Chondrocyte (in vitro differentiated cells): ENCODE measurements at regions not wholly inside any gene's neighbourhood (a gene's known extent, or its start where the extent isn't known, plus 50 kb on each side); places are given as distances from the start of the nearest gene placed in this dataset.

Experiments
- DNase-seq: peaks from one replicate; pipeline ENCODE4 v3.0.0; 2021; ENCODE audit warnings: mixed read lengths, low spot score
- H3K27ac Mint-ChIP-seq: one replicate; pipeline ENCODE4 v1.8.0; 2021; ENCODE audit warnings: mild to moderate bottlenecking, moderate library complexity, mixed read lengths; ENCODE audit not compliant: unreplicated experiment
- H3K27me3 Mint-ChIP-seq: 2 replicates; pipeline ENCODE4 v1.8.0; 2021; ENCODE audit warnings: low read depth, mixed read lengths
- H3K36me3 Mint-ChIP-seq: 2 replicates; pipeline ENCODE4 v1.8.0; 2021; ENCODE audit warnings: low read depth, mixed read lengths
- H3K4me1 Mint-ChIP-seq: 2 replicates; pipeline ENCODE4 v1.8.0; 2021; ENCODE audit warnings: low read depth, mild to moderate bottlenecking, mixed read lengths
- H3K4me3 Mint-ChIP-seq: one replicate; pipeline ENCODE4 v1.8.0; 2021; ENCODE audit warnings: mild to moderate bottlenecking, moderate library complexity, mixed read lengths; ENCODE audit not compliant: unreplicated experiment
- H3K9me3 Mint-ChIP-seq: 2 replicates; pipeline ENCODE4 v1.8.0; 2021; ENCODE audit warnings: low read depth, mixed read lengths
- TF ChIP-seq, protein P1 (sequence below): fragments of 200-600 bp; sonication (generic); IDR thresholded peaks from 2 replicates; pipeline ENCODE4 v1.5.0; 2021; ENCODE audit warnings: antibody characterized with exemption, mild to moderate bottlenecking, moderate library complexity

DNA sequence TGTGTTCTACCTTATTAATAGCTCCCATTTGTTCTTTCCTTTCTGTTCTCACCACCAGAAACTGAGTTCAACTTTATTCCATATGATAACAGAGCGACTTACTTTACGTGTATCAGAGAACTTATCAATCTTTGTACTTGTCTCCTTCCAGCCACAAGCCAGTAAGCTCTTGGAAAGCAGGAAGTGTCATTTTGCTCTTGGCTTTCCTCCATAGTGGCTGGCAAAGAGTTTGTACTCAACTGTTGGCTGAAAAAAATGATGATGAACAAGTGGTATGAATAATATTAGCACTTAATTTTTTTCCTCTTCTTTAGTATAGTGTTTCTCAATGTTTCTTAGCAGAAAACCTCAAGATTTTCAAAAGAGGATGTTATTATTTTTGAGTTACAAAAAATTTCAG lies 182.4 kb upstream of the TOM1L1 start:
- TF ChIP-seq, protein P1, sequence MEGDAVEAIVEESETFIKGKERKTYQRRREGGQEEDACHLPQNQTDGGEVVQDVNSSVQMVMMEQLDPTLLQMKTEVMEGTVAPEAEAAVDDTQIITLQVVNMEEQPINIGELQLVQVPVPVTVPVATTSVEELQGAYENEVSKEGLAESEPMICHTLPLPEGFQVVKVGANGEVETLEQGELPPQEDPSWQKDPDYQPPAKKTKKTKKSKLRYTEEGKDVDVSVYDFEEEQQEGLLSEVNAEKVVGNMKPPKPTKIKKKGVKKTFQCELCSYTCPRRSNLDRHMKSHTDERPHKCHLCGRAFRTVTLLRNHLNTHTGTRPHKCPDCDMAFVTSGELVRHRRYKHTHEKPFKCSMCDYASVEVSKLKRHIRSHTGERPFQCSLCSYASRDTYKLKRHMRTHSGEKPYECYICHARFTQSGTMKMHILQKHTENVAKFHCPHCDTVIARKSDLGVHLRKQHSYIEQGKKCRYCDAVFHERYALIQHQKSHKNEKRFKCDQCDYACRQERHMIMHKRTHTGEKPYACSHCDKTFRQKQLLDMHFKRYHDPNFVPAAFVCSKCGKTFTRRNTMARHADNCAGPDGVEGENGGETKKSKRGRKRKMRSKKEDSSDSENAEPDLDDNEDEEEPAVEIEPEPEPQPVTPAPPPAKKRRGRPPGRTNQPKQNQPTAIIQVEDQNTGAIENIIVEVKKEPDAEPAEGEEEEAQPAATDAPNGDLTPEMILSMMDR: no peak
- no peaks in the 10 kb centered on the region for H3K4me1 Mint-ChIP-seq
- H3K27ac Mint-ChIP-seq: no peak overlapping the region
- no peak for DNase-seq
- H3K36me3 Mint-ChIP-seq: no peaks in the 10 kb centered on the region
- no peaks in the 10 kb centered on the region for H3K27me3 Mint-ChIP-seq
- H3K4me3 Mint-ChIP-seq: no peak overlapping the region
- peaks cover 12% of the 10 kb centered on the region for H3K9me3 Mint-ChIP-seq

DNA sequence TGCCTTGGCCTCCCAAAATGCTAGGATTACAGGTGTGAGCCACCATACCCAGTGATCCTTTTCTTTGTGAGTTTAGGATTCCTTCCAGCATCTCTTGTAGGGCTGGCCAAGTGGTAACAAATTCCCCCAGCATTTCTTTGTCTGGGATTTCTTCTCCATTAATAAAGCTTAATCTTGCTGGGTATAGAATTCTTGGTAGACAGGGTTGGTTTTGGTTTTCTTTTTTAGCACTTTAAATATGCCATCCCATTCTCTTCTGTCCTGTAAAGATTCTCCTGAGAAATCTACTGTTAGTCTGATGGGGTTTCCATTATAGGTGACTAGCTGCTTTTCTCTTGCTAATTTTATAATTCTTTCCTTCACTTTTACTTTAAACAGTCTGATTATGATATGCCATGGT lies 173.0 kb upstream of the TOM1L1 start:
- no peak overlapping the region for H3K27ac Mint-ChIP-seq
- DNase-seq: no peak
- H3K4me1 Mint-ChIP-seq: no peaks in the 10 kb centered on the region
- peaks cover 2% of the 10 kb centered on the region for H3K36me3 Mint-ChIP-seq
- TF ChIP-seq, protein P1: no peak
- no peaks in the 10 kb centered on the region for H3K27me3 Mint-ChIP-seq
- no peak overlapping the region for H3K4me3 Mint-ChIP-seq
- H3K9me3 Mint-ChIP-seq: peaks cover 67% of the 10 kb centered on the region

DNA sequence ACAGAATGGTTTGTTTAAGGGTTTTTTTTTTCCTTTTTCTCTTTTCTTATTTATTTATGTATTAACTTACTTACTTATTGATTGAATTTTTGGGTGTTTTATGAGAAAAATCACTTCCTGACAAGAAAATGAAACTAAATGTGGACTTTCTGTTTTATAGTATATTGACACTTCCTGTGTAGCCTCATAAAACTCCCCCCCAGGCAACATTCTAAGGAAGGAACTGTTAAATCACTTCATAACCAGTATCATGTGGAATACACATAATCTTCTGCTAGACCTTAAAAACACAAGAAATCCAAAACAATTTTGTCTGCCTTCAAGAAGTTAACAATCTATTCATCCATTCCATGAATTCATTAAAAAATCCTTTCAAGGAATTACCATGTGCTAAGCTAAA lies 164.1 kb upstream of the TOM1L1 start:
- no peak overlapping the region for H3K4me3 Mint-ChIP-seq
- no peak overlapping the region for H3K27ac Mint-ChIP-seq
- DNase-seq: no peak
- peaks cover 3% of the 10 kb centered on the region for H3K27me3 Mint-ChIP-seq
- no peaks in the 10 kb centered on the region for H3K36me3 Mint-ChIP-seq
- TF ChIP-seq, protein P1: no peak
- H3K9me3 Mint-ChIP-seq: peaks cover 14% of the 10 kb centered on the region
- H3K4me1 Mint-ChIP-seq: no peaks in the 10 kb centered on the region

DNA sequence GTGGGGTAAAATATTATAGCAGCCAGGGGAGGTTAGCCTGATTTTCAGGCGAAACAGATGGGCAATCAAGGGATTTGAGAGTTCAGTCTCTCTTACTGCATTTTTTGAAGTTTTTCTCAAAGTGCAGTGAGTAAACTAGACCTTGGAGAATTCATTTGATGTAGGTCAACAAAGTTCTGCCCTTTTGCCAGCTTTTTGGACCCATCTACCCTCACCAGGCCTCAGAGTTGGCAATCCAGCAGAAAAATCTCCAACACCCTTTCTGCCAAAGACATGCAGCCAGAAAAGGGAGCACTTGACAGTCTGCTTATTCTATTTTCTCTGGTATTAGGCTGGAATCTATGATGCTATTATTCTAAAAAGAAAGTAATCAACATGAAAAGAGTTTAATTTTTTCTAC lies 162.2 kb upstream of the TOM1L1 start:
- Mint-ChIP-seq H3K27ac (no peak overlapping the region), H3K36me3 (no peaks in the 10 kb centered on the region), H3K27me3 (peaks cover 3% of the 10 kb centered on the region), H3K4me1 (no peaks in the 10 kb centered on the region), H3K4me3 (no peak overlapping the region), H3K9me3 (peaks cover 2% of the 10 kb centered on the region)
- DNase-seq: no peak
- TF ChIP-seq, protein P1: no peak

DNA sequence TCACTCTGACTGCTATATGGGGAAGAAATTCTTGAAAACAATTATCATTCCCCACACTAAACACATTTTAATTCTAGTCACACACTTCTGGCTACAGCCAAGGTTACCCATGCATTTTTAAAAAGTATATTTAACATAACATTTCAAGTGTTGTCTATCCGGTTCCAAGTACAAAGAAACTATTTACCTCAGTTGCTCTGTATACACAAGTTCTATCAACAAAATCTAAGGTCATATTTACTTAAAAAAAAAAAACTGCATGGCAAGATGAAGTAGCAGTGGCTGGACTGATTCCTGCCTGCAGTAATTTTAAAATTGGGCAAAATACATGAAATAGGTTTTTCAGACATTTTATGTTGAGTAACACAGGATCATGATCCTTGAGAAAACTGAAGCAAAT lies 155.9 kb upstream of the TOM1L1 start:
- TF ChIP-seq, protein P1: no peak
- H3K4me3 Mint-ChIP-seq: no peak overlapping the region

More for the DNA sequence above, 155.9 kb upstream of the TOM1L1 start:
- DNase-seq: no peak
- no peaks in the 10 kb centered on the region for H3K36me3 Mint-ChIP-seq
- no peaks in the 10 kb centered on the region for H3K4me1 Mint-ChIP-seq
- peaks cover 31% of the 10 kb centered on the region for H3K9me3 Mint-ChIP-seq
- H3K27me3 Mint-ChIP-seq: peaks cover 3% of the 10 kb centered on the region
- H3K27ac Mint-ChIP-seq: no peak overlapping the region
